Lung (tissue), 11 donors: ENCODE measurements at regions not wholly inside any gene's neighbourhood (a gene's known extent, or its start where the extent isn't known, plus 50 kb on each side); places are given as distances from the start of the nearest gene placed in this dataset.

ENCODE experiments used
- ATAC-seq: fragments of 200-7000 bp; cut with Tn5 transposase; one replicate; pipeline ENCODE4 v1.9.1; 2020; ENCODE audit warnings: moderate number of reproducible peaks; ENCODE audit not compliant: insufficient read depth, low FRiP score
- DNase-seq, 3 donors: peaks; one replicate each; pipeline ENCODE4 v3.0.0-alpha.2; 2013 to 2017
- H3K27ac ChIP-seq, 2 donors: one replicate each; pipeline ENCODE4 v1.5.1; 2013; ENCODE audit warnings: mild to moderate bottlenecking in 2 of 2, moderate library complexity in 2 of 2, control low read depth in 1 of 2, inconsistent platforms in 1 of 2, low read depth in 1 of 2, low read length in 1 of 2
- H3K27me3 ChIP-seq, 3 donors: one replicate each; pipeline ENCODE4 v1.5.1; 2013; ENCODE audit warnings: low read length in 2 of 3; ENCODE audit not compliant: control insufficient read depth in 3 of 3, insufficient read depth in 3 of 3
- H3K36me3 ChIP-seq, 4 donors: one replicate each; pipeline ENCODE4 v1.5.1; 2013; ENCODE audit warnings: low read length in 4 of 4, mild to moderate bottlenecking in 1 of 4, moderate library complexity in 1 of 4; ENCODE audit not compliant: control insufficient read depth in 4 of 4, insufficient read depth in 4 of 4
- H3K4me1 ChIP-seq, 5 donors: one replicate each; pipeline ENCODE4 v1.5.1; 2013; ENCODE audit warnings: low read length in 5 of 5, mild to moderate bottlenecking in 2 of 5, moderate library complexity in 1 of 5; ENCODE audit not compliant: control insufficient read depth in 5 of 5, insufficient read depth in 5 of 5
- H3K4me3 ChIP-seq: one replicate; pipeline ENCODE4 v1.5.1; 2013; ENCODE audit warnings: mild to moderate bottlenecking, control low read depth, moderate library complexity
- H3K9ac ChIP-seq, 2 donors: one replicate each; pipeline ENCODE4 v1.5.1; 2013; ENCODE audit warnings: low read length in 2 of 2, control low read depth in 1 of 2; ENCODE audit not compliant: insufficient read depth in 1 of 2
- H3K9me3 ChIP-seq, 4 donors: one replicate each; pipeline ENCODE4 v1.5.1; 2013; ENCODE audit warnings: low read length in 3 of 4, mild to moderate bottlenecking in 1 of 4, moderate library complexity in 1 of 4; ENCODE audit not compliant: control insufficient read depth in 4 of 4, insufficient read depth in 3 of 4
- CTCF ChIP-seq: IDR thresholded peaks from 2 replicates; pipeline ENCODE4 v1.5.1; 2012; ENCODE audit warnings: mild to moderate bottlenecking; ENCODE audit errors: control extremely low read depth, extremely low read depth
- WGBS, 2 donors: extraction: QIAGEN DNeasy Blood & Tissue Kit; methylation state at CpG; one replicate each; pipeline ENCODE4 v1.1.7; 2013; 5-methylcytosine and 5-hydroxymethylcytosine counted together
- donor health status: control.
- donor health status: control.
- donor health status: Bipolar disorder and iron deficiency.
- donor health status: healthy.
- donor health status: DM: yes; HTN: yes; CAD: no.

- ATAC-seq (no peak), DNase-seq (no peak)
- Histone ChIP-seq H3K27ac (no peak overlapping the region), H3K9ac (no peak overlapping the region), H3K36me3 (no peaks in the 10 kb centered on the region), H3K9me3 (no peaks in the 10 kb centered on the region), H3K27me3 (no peaks in the 10 kb centered on the region), H3K4me3 (no peak overlapping the region), H3K4me1 (no peaks in the 10 kb centered on the region)
- 48 to 59% methylated on average over 1 of the region's 1 CpG for WGBS, 2 donors
- TF ChIP-seq CTCF: no peak
These were observed 356.9 kb upstream of the MARCKS start for GRCh38 chr6:113500221-113500620.

- no peak for ATAC-seq
- Histone ChIP-seq H3K9me3 (no peaks in the 10 kb centered on the region), H3K27ac (no peak overlapping the region), H3K36me3 (no peaks in the 10 kb centered on the region), H3K4me3 (no peak overlapping the region), H3K4me1 (no peaks in the 10 kb centered on the region), H3K9ac (no peak overlapping the region), H3K27me3 (no peaks in the 10 kb centered on the region)
- 94 to 98% methylated on average over 2 of the region's 2 CpGs for WGBS, 2 donors
- no peak for TF ChIP-seq CTCF
- no peak for DNase-seq
These were observed 352.0 kb upstream of the MARCKS start for GRCh38 chr6:113505084-113505699.

GRCh38 chr6:113508249-113508648 lies 348.9 kb upstream of the MARCKS start:
- DNase-seq (no peak), ATAC-seq (no peak)
- 87 to 95% methylated on average over 3 of the region's 3 CpGs for WGBS, 2 donors
- H3K36me3 ChIP-seq: no peaks in the 10 kb centered on the region
- H3K9me3 ChIP-seq: no peaks in the 10 kb centered on the region
- H3K27ac ChIP-seq: no peak overlapping the region
- TF ChIP-seq CTCF: no peak
- no peak overlapping the region for H3K9ac ChIP-seq
- no peaks in the 10 kb centered on the region for H3K27me3 ChIP-seq
- H3K4me3 ChIP-seq: no peak overlapping the region
- H3K4me1 ChIP-seq: no peaks in the 10 kb centered on the region

GRCh38 chr6:113511100-113511499 lies 346.0 kb upstream of the MARCKS start:
- H3K4me3 ChIP-seq: no peak overlapping the region

More at GRCh38 chr6:113511100-113511499, 346.0 kb upstream of the MARCKS start:
- Histone ChIP-seq H3K4me1 (no peaks in the 10 kb centered on the region), H3K9ac (no peak overlapping the region), H3K27me3 (no peaks in the 10 kb centered on the region), H3K27ac (no peak overlapping the region), H3K9me3 (no peaks in the 10 kb centered on the region), H3K36me3 (no peaks in the 10 kb centered on the region)
- no peak for TF ChIP-seq CTCF
- DNase-seq (no peak), ATAC-seq (no peak)
- 93% methylated on average over 2 of the region's 2 CpGs for WGBS, 2 donors
